ENCODE measurements at regions not wholly inside any gene's neighbourhood (a gene's known extent, or its start where the extent isn't known, plus 50 kb on each side); places are given as distances from the start of the nearest gene placed in this dataset.

GRCh38 chr12:56851462-56851861, 82.7 kb downstream of the SDR9C7 start:
- DNase-seq: no peak
- no peaks in the 10 kb centered on the region for H3K27me3 ChIP-seq (ENCODE audit: insufficient read depth, low read depth, severe bottlenecking)
- H3K9me3 ChIP-seq (ENCODE audit: severe bottlenecking): peaks cover 5% of the 10 kb centered on the region
- no peak overlapping the region for H3K4me3 ChIP-seq (ENCODE audit: low read depth, low read length)
- H3K27ac ChIP-seq: no peak overlapping the region
- no peaks in the 10 kb centered on the region for H3K36me3 ChIP-seq
- TF ChIP-seq, protein P1, sequence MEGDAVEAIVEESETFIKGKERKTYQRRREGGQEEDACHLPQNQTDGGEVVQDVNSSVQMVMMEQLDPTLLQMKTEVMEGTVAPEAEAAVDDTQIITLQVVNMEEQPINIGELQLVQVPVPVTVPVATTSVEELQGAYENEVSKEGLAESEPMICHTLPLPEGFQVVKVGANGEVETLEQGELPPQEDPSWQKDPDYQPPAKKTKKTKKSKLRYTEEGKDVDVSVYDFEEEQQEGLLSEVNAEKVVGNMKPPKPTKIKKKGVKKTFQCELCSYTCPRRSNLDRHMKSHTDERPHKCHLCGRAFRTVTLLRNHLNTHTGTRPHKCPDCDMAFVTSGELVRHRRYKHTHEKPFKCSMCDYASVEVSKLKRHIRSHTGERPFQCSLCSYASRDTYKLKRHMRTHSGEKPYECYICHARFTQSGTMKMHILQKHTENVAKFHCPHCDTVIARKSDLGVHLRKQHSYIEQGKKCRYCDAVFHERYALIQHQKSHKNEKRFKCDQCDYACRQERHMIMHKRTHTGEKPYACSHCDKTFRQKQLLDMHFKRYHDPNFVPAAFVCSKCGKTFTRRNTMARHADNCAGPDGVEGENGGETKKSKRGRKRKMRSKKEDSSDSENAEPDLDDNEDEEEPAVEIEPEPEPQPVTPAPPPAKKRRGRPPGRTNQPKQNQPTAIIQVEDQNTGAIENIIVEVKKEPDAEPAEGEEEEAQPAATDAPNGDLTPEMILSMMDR (IDR thresholded peaks at IDR 0.05; ENCODE audit: low read depth, low read length): no peak

GRCh38 chr12:56840922-56841321, 77.8 kb downstream of the HSD17B6 start:
- H3K9me3 ChIP-seq (ENCODE audit: severe bottlenecking): no peaks in the 10 kb centered on the region
- TF ChIP-seq, protein P1 (IDR thresholded peaks at IDR 0.05; ENCODE audit: low read depth, low read length): no peak
- H3K27ac ChIP-seq: no peak overlapping the region
- no peaks in the 10 kb centered on the region for H3K27me3 ChIP-seq (ENCODE audit: insufficient read depth, low read depth, severe bottlenecking)
- no peak for DNase-seq
- H3K4me3 ChIP-seq (ENCODE audit: low read depth, low read length): no peak overlapping the region
- H3K36me3 ChIP-seq: no peaks in the 10 kb centered on the region

DNA sequence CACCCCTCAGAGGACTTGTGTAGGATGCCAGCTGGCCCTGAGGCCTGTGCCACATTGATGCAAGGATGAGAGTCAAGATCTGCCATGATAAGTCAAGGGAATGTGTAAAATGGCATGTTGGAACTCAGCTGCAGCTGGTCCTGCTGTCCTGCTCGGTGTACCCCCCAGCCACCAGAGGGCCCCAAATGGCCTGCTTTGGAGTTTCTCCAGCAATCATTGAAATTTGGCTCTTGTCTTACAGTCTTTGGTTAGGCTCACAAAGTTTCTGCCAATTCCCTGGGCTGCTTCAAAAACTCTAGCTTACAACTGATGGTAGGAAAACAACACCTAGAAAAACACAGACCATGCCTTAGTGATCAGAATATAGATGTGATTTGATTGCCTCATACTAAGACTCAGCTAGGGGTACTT, 76.8 kb downstream of the HSD17B6 start:
- peak; percentile 57 for DNase-seq
- H3K9me3 ChIP-seq (ENCODE audit: severe bottlenecking): no peaks in the 10 kb centered on the region
- TF ChIP-seq, protein P1 (IDR thresholded peaks at IDR 0.05; ENCODE audit: low read depth, low read length): peak; percentile 89
- H3K27ac ChIP-seq: no peak overlapping the region
- no peak overlapping the region for H3K4me3 ChIP-seq (ENCODE audit: low read depth, low read length)
- no peaks in the 10 kb centered on the region for H3K27me3 ChIP-seq (ENCODE audit: insufficient read depth, low read depth, severe bottlenecking)
- no peaks in the 10 kb centered on the region for H3K36me3 ChIP-seq

GRCh38 chr12:56839489-56839848, 76.3 kb downstream of the HSD17B6 start:
- H3K27me3 ChIP-seq (ENCODE audit: insufficient read depth, low read depth, severe bottlenecking): no peaks in the 10 kb centered on the region
- H3K4me3 ChIP-seq (ENCODE audit: low read depth, low read length): no peak overlapping the region
- H3K36me3 ChIP-seq: no peaks in the 10 kb centered on the region
- TF ChIP-seq, protein P1 (IDR thresholded peaks at IDR 0.05; ENCODE audit: low read depth, low read length): no peak
- H3K9me3 ChIP-seq (ENCODE audit: severe bottlenecking): no peaks in the 10 kb centered on the region
- no peak for DNase-seq
- no peak overlapping the region for H3K27ac ChIP-seq

DNA sequence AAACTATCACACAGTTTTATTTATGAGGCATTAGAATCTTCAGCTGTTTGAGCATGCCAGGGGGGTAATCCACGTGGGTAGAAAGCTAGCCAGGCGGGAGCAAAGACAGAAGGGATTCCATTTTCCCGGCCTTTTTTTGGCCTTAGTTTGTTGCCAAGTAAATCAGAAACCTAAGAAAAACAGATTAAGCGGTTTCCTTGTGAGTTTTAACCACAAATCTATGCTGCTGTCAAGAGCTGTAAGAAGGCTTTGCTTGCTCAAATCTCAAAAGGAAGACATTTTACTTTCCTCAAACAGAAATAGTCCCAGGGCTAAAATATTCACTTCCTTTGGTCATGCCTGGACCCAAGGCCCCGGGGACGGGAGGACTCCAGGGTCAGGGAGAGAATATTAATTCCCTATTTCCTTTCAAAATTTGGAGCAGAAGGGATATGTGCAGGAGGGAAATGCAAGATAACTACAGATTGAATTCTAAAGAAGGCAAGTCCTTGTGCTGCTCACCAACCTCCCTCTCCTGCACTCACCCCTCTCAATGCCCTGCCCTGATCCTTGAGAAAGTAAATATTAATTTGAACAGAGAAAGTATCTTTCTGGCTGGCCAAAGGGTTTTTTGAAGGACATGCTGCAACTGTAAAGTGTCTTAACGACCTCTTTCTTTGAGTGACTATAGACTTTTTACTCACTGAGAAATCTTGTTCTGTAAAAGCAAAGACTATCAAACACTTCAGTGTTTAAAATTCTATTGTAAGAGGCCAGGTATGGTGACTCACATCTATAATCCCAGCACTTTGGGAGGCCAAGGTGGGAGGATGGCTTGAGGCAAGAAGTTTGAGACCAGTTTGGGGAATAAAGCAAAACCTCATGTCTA, 75.7 kb downstream of the HSD17B6 start:
- Histone ChIP-seq H3K36me3 (no peaks in the 10 kb centered on the region), H3K27ac (no peak overlapping the region), H3K9me3 (ENCODE audit: severe bottlenecking) (no peaks in the 10 kb centered on the region), H3K4me3 (ENCODE audit: low read depth, low read length) (no peak overlapping the region), H3K27me3 (ENCODE audit: insufficient read depth, low read depth, severe bottlenecking) (no peaks in the 10 kb centered on the region)
- no peak for DNase-seq
- TF ChIP-seq, protein P1 (IDR thresholded peaks at IDR 0.05; ENCODE audit: low read depth, low read length): no peak

Data from WERI-Rb-1 (cell line).